ENCODE measurements at regions not wholly inside any gene's neighbourhood (a gene's known extent, or its start where the extent isn't known, plus 50 kb on each side); places are given as distances from the start of the nearest gene placed in this dataset.
"Not testable (repeated sequence)": the region's sequence is repeated elsewhere in the genome, so short reads cannot be mapped to it uniquely, and the experiment has no call there.

DNA sequence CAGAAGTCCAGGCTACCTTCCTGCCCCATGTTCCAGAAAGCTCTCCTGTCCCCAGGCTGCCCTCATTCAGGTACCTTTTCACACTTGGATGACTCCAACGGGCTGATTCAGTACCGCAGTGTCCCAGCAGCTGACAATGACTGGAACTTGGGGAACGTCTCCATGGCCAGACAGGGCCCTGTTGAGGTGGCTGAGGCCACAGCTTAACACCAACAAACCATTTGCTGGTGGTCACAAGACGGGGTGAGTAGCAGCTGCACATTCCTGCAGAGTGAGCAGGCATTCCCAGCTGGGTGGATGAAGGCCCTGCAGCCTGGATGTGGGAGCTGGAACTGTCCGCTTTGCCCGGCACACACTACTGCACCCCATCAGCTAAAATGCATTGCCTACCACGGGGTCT lies 4481.3 kb upstream of the TPTE start:
- H3K4me1 Mint-ChIP-seq, H3K9me3 Mint-ChIP-seq, ATAC-seq, H3K36me3 Mint-ChIP-seq, POLR2A ChIA-PET, H3K27me3 Mint-ChIP-seq, DNase-seq, H3K27ac Mint-ChIP-seq, H3K4me3 Mint-ChIP-seq: not testable (repeated sequence)

DNA sequence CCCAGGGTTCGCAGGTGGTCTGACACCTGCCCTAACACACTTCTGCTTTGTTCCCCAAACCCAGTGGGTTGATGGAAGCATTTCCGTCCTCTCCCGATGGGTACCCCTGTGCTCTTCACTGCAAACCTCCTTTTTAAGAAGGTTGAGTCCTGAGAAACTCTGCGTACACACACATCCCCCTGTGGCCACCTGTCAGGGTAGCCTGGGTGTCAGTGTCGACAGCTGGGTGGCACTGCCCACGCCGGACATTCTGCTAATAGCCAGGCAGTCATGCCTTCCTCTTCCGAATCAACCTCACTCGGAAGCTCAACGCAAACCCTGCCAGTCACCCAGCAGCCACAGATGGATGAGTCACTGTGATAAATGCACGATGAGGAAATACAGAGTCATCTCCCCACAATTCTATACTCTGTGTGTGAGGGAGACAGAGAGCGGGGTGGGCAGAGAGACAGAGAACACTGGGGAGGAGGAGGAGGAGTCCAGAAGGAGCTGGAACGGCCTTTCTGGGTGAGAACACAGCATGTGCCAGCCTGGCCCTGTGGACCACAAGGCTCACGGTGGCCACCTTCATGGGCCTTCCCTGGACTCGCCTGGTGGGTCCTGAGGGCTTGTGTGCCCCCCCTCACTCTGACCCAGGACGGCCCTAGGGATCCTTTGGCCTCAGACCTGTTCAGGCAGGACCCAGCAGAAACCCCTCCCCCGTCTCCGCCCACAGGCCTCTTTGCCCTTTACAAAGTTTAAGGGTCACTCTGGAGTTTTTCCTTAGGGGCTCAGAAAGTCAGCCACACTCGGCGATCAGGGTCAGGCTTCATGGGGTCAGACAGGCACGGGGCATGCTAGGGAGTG lies 4477.7 kb upstream of the TPTE start:
- not testable (repeated sequence) for ATAC-seq
- DNase-seq: peak in 1 of 10 donors; percentile 0

DNA sequence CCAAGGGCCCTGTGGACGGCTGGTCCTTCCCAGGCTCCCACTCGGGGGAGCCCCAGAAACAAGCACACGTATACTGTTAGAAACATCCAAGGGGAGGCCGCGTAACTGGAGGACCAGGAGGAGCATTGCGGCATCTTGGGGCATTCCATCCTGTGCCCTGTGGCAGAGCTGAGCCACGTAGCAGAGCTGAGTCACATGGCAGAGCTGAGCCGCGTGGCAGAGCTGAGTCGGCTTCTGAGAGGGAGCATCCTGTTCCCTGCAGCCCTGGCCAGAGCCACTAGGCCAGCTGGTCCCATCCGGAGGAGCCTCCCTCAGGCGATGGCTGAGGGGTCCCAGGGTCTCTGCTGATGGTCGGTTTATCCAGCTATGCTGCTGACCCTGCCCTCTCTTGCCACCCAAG lies 4476.7 kb upstream of the TPTE start:
- POLR2A ChIA-PET: not testable (repeated sequence)

More for the DNA sequence above, 4477.7 kb upstream of the TPTE start:
- H3K4me1 Mint-ChIP-seq, H3K4me3 Mint-ChIP-seq, H3K27me3 Mint-ChIP-seq, POLR2A ChIA-PET, H3K9me3 Mint-ChIP-seq, H3K36me3 Mint-ChIP-seq, H3K27ac Mint-ChIP-seq: not testable (repeated sequence)

DNA sequence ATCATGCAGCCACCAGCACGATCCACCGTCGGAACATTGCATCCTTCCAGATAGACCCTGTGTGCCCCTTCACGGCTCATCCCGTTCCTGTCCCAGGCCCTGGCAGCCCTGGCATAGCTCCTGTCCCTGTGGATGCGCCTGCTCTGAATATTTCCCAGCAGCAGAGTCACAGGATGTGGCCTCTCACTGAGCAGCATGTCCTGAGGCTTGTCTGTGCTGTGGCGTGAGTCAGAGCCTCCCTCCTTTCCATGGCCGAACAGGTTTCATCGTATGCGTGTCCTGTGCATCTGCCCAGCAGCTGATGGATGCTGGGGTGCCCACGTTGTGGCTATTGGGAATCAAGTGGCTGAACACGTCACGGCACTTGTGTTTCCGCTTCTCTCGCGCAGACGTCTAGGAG lies 4471.5 kb upstream of the TPTE start:
- DNase-seq, H3K4me1 Mint-ChIP-seq, ATAC-seq, H3K4me3 Mint-ChIP-seq, H3K36me3 Mint-ChIP-seq, POLR2A ChIA-PET, H3K27ac Mint-ChIP-seq, H3K27me3 Mint-ChIP-seq, H3K9me3 Mint-ChIP-seq: not testable (repeated sequence)

More for the DNA sequence above, 4476.7 kb upstream of the TPTE start:
- DNase-seq, ATAC-seq, H3K27ac Mint-ChIP-seq, H3K4me3 Mint-ChIP-seq, H3K36me3 Mint-ChIP-seq, H3K9me3 Mint-ChIP-seq, H3K27me3 Mint-ChIP-seq, H3K4me1 Mint-ChIP-seq: not testable (repeated sequence)

DNA sequence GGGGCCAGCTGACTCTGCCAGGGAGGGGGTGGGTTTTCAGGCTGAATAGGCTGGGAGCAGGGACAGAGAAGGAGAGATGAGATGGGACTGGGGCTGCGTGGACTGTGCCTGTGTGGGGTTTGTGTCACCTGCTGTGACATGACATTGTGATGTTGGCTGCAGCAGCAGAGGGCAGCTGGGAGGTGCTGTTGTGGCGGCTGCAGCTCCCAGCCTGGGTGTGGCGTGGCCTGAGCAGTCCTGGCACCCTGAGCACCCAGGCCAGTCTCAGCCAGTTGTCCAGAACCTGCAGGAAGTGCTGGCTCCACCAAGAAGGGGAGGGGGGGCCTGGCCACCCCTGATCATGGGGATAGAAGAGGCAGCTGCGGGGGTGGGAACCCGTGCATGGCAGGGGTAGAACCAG lies 4469.3 kb upstream of the TPTE start:
- POLR2A ChIA-PET, H3K27ac Mint-ChIP-seq, H3K27me3 Mint-ChIP-seq, DNase-seq, H3K4me1 Mint-ChIP-seq, H3K9me3 Mint-ChIP-seq, H3K36me3 Mint-ChIP-seq, ATAC-seq, H3K4me3 Mint-ChIP-seq: not testable (repeated sequence)

DNA sequence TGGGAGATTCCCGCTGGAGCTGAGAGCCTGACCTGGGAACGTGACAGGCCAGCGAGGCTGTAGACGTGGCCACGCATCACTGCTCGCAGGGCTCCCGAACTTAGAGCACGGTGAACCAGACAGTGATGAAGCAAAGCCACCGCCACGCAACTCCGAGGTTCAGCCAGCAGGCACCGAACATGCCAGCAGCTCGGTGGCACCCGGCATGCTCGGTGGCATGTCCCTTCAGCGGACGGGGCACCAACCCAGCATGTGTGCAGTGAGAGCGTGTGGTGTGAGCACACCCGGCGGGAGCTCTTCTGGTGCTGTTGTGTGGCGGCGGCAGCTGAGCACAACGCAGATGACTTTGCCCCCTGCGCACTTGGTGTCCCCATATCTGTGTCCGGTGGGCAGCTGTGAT lies 4468.2 kb upstream of the TPTE start:
- H3K27me3 Mint-ChIP-seq, H3K36me3 Mint-ChIP-seq, H3K4me3 Mint-ChIP-seq, H3K27ac Mint-ChIP-seq, H3K9me3 Mint-ChIP-seq, H3K4me1 Mint-ChIP-seq, ATAC-seq, DNase-seq, POLR2A ChIA-PET: not testable (repeated sequence)

DNA sequence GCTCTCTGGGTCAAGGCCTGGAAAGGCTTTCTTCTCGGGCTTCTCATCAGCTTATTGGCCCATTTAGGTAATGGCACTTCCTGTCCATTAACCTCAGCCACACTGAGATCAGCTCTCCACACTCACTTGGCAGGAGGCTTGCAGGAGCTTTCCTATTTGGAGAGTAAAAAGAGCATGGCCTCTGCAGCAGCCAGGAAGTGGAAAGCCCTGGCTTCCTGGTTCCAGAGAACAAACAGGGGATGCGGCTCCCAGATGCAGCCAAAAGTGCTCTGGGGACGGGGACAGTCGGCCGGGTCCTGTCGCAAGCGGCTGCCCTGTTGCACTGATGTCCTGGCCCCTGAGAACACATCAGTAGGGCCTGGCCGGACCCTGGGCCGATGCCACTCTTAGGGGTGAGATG lies 4462.4 kb upstream of the TPTE start:
- H3K9me3 Mint-ChIP-seq, H3K36me3 Mint-ChIP-seq, H3K4me1 Mint-ChIP-seq, H3K27me3 Mint-ChIP-seq, POLR2A ChIA-PET, H3K4me3 Mint-ChIP-seq, H3K27ac Mint-ChIP-seq, DNase-seq, ATAC-seq: not testable (repeated sequence)

DNA sequence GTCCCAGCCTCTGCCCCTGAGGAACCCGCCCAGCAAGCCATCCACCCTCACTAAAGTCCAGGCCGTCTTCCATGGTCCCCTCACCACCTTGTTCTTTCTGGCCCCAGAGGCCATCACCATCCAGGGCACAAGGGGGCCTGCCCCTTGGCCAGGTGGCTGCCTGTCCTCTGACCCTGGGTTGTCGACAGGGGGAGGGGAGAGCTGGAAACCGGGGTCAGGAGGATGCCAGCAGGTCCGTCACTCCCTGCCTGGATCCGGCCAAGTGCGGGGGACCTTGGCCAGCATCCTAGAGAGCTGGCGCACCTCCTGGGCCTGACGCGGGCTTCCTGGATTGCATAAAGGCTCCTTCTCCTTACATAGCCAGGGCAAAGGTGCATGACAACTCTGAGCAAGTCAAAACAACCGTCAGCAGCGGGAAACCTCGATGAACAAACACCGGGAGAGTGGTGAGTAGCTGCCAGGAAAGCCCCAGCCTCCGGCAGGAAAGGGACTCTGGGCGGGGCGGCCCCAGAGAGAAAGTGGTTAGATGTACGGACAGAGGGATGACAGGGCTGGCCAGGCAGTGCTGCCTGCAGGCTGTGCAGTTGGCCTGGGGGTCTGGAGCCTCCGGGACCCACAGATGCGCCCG lies 4461.2 kb upstream of the TPTE start:
- H3K36me3 Mint-ChIP-seq, ATAC-seq, DNase-seq, H3K4me1 Mint-ChIP-seq, H3K27ac Mint-ChIP-seq, H3K4me3 Mint-ChIP-seq, H3K9me3 Mint-ChIP-seq, H3K27me3 Mint-ChIP-seq, POLR2A ChIA-PET: not testable (repeated sequence)

DNA sequence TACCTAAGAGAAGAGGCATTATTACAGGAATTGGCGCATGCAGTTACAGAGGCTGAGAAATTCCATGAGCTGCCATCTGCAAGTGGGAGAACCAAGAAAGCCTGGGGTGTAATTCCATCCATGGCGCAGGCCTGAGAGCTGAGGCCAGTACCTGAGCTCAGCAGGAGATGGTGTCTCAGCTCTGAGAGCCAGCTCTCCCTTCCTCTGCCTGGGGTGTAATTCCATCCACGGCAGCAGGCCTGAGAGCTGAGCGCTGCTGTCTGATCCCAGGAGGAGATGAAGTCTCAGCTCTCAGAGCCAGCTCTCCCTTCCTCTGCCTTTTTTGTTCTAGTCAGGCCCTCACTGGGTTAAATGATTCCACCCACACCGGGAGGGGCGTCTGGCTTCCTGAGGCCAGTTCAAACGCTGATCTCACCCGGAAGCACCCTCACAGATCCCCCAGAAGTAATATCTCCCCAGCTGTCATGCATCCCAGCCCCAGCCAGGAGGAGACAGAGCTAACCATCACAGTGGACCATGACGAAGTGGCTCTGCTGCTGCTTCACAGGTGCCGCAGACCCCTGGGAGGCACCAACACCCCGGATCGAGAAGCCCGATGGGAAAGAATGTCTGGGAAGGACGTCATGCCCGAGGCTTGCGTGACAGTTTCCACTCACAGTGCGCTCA lies 4454.9 kb upstream of the TPTE start:
- H3K4me1 Mint-ChIP-seq, H3K36me3 Mint-ChIP-seq, H3K9me3 Mint-ChIP-seq, DNase-seq, H3K27ac Mint-ChIP-seq, H3K4me3 Mint-ChIP-seq, H3K27me3 Mint-ChIP-seq, ATAC-seq, POLR2A ChIA-PET: not testable (repeated sequence)

DNA sequence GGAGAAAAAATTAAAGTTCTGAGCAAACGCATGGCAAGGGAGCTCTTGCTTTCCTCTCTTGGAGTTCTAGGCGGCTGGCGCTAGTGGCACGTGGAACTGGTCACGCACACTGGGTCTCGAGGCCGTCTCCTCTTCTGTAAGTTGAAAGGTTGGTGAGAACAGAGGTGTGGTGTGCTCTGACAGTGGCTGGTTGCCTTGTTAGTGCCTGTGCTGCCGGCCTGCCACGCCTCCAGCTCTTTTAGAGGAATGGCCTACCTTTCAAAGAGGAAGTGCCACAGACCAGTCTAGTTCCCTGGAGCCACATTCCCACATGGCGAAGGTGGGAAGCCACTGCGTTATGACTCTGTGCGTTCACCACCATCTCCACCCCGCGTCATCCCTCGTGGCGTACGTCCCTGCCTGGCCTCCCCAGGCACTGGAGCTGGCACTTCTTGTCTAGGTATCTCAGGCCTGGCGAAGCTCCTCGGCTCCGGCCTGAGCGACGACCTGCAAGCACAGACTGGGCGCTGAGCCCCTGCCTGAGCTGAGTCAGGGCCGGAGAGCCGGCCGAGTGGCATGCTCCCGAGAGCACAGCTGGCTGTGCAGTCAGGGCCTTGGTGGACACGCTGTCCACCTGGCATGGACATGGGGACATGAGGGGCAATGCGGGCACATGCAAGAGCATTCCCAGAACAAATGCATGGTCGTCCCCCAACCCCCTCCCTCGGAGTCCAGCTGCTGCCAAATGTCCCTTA lies 4453.1 kb upstream of the TPTE start:
- H3K27me3 Mint-ChIP-seq, H3K36me3 Mint-ChIP-seq, ATAC-seq, H3K27ac Mint-ChIP-seq, H3K9me3 Mint-ChIP-seq, POLR2A ChIA-PET, H3K4me1 Mint-ChIP-seq, H3K4me3 Mint-ChIP-seq, DNase-seq: not testable (repeated sequence)

DNA sequence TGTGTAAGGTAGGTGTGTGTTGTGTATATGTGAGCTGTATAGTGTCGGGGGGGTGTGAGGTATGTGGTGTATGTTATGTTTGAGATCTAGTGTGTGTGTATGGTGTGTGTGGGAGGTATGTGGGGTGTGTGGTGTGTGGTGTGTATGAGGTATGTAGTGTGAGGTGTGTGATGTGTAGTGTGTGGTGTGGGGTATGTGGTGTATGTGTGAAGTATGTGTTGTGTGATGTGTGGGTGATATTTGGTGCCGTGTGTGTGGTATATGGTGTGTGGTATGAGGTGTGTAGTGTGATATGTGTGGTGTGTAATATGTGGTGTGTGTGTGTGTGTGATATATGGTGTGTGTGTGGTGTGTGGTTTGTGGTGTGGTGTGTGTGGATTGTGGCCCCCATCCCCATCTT lies 4451.2 kb upstream of the TPTE start:
- H3K36me3 Mint-ChIP-seq, H3K9me3 Mint-ChIP-seq, POLR2A ChIA-PET, H3K27me3 Mint-ChIP-seq, DNase-seq, H3K4me1 Mint-ChIP-seq, ATAC-seq: not testable (repeated sequence)
- Mint-ChIP-seq H3K4me3 (peak overlapping the region in 2 of 10 donors; percentile 0 to 25), H3K27ac (peak overlapping the region in 4 of 10 donors; percentile 40 to 85 (median 55))

DNA sequence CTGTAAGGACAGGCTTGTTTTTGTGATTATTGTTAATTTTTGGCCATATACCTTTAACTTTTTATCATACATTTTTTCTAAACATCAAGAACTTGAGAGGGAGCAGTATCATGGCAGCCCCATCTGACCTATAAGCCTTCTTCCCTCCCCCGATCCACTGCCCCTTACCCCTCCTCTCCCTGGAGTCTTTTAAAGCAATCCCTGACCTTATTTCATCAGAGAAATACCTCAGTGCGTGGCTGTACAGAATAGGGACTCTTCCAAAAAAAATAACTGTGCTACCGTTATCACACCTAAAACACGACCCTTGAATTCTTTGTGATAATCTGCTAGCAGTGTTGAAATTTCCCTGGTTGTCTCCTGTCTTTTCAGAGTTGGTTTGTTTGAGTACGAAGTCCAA lies 4448.7 kb upstream of the TPTE start:
- ATAC-seq, H3K27ac Mint-ChIP-seq, DNase-seq, H3K27me3 Mint-ChIP-seq, H3K4me1 Mint-ChIP-seq, H3K9me3 Mint-ChIP-seq, H3K4me3 Mint-ChIP-seq, POLR2A ChIA-PET, H3K36me3 Mint-ChIP-seq: not testable (repeated sequence)

Data from naive thymus-derived CD8-positive, alpha-beta T cell (primary cell).